ENCODE measurements at regions not wholly inside any gene's neighbourhood (a gene's known extent, or its start where the extent isn't known, plus 50 kb on each side); places are given as distances from the start of the nearest gene placed in this dataset.

DNA sequence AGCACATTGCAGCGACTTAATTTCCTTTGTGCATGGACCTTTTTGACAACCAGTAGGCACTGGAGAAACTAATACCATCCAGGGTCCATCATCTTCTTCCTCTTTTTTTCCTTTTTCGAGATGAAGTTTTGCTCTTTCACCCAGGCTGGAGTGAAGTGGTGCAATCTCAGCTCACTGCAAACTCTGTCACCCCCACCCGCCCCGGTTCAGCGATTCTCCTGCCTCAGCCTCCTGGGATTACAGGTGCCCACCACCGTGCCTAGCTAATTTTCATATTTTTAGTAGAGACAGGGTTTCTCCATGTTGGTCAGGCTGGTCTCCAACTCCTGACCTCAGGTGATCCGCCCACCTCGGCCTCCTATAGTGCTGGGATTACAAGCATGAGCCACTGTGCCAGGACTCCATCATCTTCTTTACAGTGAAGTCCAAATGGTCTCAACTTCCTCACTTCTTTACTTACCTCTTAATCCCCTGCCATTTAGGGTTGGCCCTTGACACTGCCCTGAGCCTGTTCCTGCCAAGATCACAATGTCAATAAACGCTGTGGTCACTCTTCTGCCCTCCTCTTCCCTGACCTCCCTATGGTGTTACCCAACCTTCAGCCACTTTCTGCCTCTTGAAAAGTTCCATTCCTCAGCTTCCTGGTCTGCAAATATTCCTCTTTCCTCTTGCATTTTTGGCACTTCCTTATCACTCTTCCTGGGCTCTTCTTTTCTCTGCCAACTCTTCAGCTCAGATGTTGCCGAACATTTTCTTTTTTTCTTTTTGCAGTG lies 119.8 kb upstream of the SLC34A2 start:
- TF ChIP-seq POLR2AphosphoS5 (IDR thresholded peaks at IDR 0.05; ENCODE audit: low read depth, low read length) (no peak), POLR2A (IDR thresholded peaks at IDR 0.05; ENCODE audit: low read depth, low read length) (no peak), PAX5 (IDR thresholded peaks at IDR 0.05; ENCODE audit: insufficient read depth, low read length, severe bottlenecking) (no peak), TAF1 (IDR thresholded peaks at IDR 0.05; ENCODE audit: low read depth, low read length) (no peak)

Data from GM12891 (cell line).